LNCAP (cell line): ENCODE measurements at regions not wholly inside any gene's neighbourhood (a gene's known extent, or its start where the extent isn't known, plus 50 kb on each side); places are given as distances from the start of the nearest gene placed in this dataset.

ENCODE experiments used
- CTCF ChIP-seq: fragments of 450-650 bp; IDR thresholded peaks from 2 replicates; pipeline ENCODE4 v1.5.1; 2017; ENCODE audit warnings: mild to moderate bottlenecking

GRCh38 chr6:81876971-81877370 lies 124.5 kb upstream of the TENT5A start:
- no peak for TF ChIP-seq CTCF

GRCh38 chr6:81875782-81876293 lies 123.4 kb upstream of the TENT5A start:
- no peak for TF ChIP-seq CTCF

GRCh38 chr6:81865712-81866111 lies 113.2 kb upstream of the TENT5A start:
- no peak for TF ChIP-seq CTCF

GRCh38 chr6:81864124-81864523 lies 111.6 kb upstream of the TENT5A start:
- TF ChIP-seq CTCF: no peak

GRCh38 chr6:81863123-81863522 lies 110.6 kb upstream of the TENT5A start:
- no peak for TF ChIP-seq CTCF

GRCh38 chr6:81861281-81861680 lies 108.8 kb upstream of the TENT5A start:
- no peak for TF ChIP-seq CTCF

GRCh38 chr6:81859884-81860283 lies 107.4 kb upstream of the TENT5A start:
- no peak for TF ChIP-seq CTCF

- TF ChIP-seq CTCF: no peak
Measured at GRCh38 chr6:81857812-81858211, 105.3 kb upstream of the TENT5A start.
